ENCODE measurements at regions not wholly inside any gene's neighbourhood (a gene's known extent, or its start where the extent isn't known, plus 50 kb on each side); places are given as distances from the start of the nearest gene placed in this dataset.

DNA sequence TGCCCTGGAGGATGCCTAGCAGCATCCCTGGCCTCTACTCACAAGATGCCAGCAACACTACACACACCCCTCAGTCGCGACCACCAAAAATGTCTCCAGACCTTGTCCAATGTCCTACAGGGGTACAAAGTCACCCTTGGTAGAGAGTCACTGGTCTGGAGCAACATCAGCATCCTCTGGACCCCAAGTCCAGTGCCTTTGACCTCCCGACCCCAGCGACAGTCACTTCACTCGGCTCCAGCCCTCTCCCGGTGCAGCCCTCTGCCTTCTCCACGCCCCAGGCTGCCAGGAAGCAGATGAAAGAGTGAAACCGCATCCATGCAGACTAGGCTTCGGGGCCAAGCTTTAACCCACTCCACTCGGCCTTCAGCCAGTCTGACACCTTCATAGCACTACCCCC, 92.0 kb upstream of the SRSF6 start:
- TF ChIP-seq CTCF (conservative IDR thresholded peaks at IDR 0.05) (no peak), EZH2 (IDR thresholded peaks at IDR 0.05; ENCODE audit: low read depth) (no peak)

Measured in PC-9 (cell line).